PC-9 (cell line): ENCODE measurements at regions not wholly inside any gene's neighbourhood (a gene's known extent, or its start where the extent isn't known, plus 50 kb on each side); places are given as distances from the start of the nearest gene placed in this dataset.

Experiments used
- BruUV-seq: library from RNA; stranded (reverse); fragments of 400-500 nt; replicated peaks from 2 replicates; lab custom pipeline; 2021; lab: Mats Ljungman, UMichigan
- CTCF ChIA-PET: fragments of 300-600 bp; sonication (Branson Sonifier 250); formaldehyde crosslinking; loops from one replicate; lab custom pipeline; 2022; ENCODE audit warnings: antibody characterized with exemption; lab: Charles Lee
- POLR2A ChIA-PET: fragments of 300-600 bp; sonication (Branson Sonifier 250); formaldehyde crosslinking; loops from one replicate; lab custom pipeline; 2022; ENCODE audit warnings: antibody characterized with exemption; ENCODE audit not compliant: unreplicated experiment; lab: Charles Lee
- DNase-seq, 2 experiments: peaks; one replicate each; pipeline versions ENCODE4 v3.0.0 to v3.0.0-alpha.2; 2015 to 2022; ENCODE audit warnings: mixed read lengths in 1 of 2
- H2AFZ ChIP-seq: fragments of 200-600 bp; sonication (generic); 2 replicates; pipeline ENCODE4 v1.8.1; 2017; ENCODE audit warnings: antibody characterized with exemption
- H3F3A ChIP-seq: fragments of 200-600 bp; sonication (generic); 2 replicates; pipeline ENCODE4 v1.8.1; 2017; ENCODE audit warnings: antibody characterized with exemption, mild to moderate bottlenecking, low read depth; ENCODE audit not compliant: insufficient read depth
- H3K27ac ChIP-seq: fragments of 200-600 bp; sonication (generic); 2 replicates; pipeline ENCODE4 v1.6.1; 2016; ENCODE audit warnings: mixed run types
- H3K27me3 ChIP-seq: fragments of 200-600 bp; sonication (generic); 2 replicates; pipeline ENCODE4 v1.6.1; 2016; ENCODE audit warnings: low read depth, mixed run types; ENCODE audit not compliant: insufficient read depth
- H3K36me3 ChIP-seq: fragments of 200-600 bp; sonication (generic); 2 replicates; pipeline ENCODE4 v1.6.1; 2016; ENCODE audit warnings: low read depth, mixed run types
- H3K4me1 ChIP-seq: fragments of 200-600 bp; sonication (generic); replicated peaks from 2 replicates; pipeline ENCODE4 v1.6.1; 2016; ENCODE audit warnings: mixed run types; ENCODE audit not compliant: insufficient read depth
- H3K4me2 ChIP-seq: fragments of 200-600 bp; sonication (generic); 2 replicates; pipeline ENCODE4 v1.6.1; 2017; ENCODE audit warnings: mixed run types
- H3K4me3 ChIP-seq: fragments of 200-600 bp; sonication (generic); 2 replicates; pipeline ENCODE4 v1.6.1; 2016; ENCODE audit warnings: mixed run types
- H3K79me2 ChIP-seq: fragments of 200-600 bp; sonication (generic); 2 replicates; pipeline ENCODE4 v1.6.1; 2017; ENCODE audit warnings: low read depth, mixed run types
- H3K9me2 ChIP-seq: fragments of 200-600 bp; sonication (generic); 2 replicates; pipeline ENCODE4 v1.8.1; 2017; ENCODE audit warnings: mild to moderate bottlenecking; ENCODE audit not compliant: insufficient read depth
- H3K9me3 ChIP-seq: fragments of 200-600 bp; sonication (generic); 2 replicates; pipeline ENCODE4 v1.8.1; 2016; ENCODE audit warnings: low read depth; ENCODE audit not compliant: insufficient read depth
- H4K20me1 ChIP-seq: fragments of 200-600 bp; sonication (generic); 2 replicates; pipeline ENCODE4 v1.8.1; 2017; ENCODE audit not compliant: insufficient read depth
- EZH2 ChIP-seq: fragments of 200-600 bp; sonication (generic); IDR thresholded peaks from 2 replicates; pipeline ENCODE4 v1.8.0; 2017; ENCODE audit warnings: antibody characterized with exemption, low read depth
- intact Hi-C: fragments of 100-400 bp; cut with micrococcal nuclease; formaldehyde crosslinking; loops from one replicate; pipeline ENCODE4 v1.10.0; 2022; ENCODE audit not compliant: unreplicated experiment
- TF ChIP-seq, protein P1 (sequence below): fragments of 200-600 bp; sonication (generic); conservative IDR thresholded peaks from 2 replicates; pipeline ENCODE4 v1.6.1; 2017; ENCODE audit warnings: mixed run types, antibody characterized with exemption, mild to moderate bottlenecking, moderate library complexity

DNA sequence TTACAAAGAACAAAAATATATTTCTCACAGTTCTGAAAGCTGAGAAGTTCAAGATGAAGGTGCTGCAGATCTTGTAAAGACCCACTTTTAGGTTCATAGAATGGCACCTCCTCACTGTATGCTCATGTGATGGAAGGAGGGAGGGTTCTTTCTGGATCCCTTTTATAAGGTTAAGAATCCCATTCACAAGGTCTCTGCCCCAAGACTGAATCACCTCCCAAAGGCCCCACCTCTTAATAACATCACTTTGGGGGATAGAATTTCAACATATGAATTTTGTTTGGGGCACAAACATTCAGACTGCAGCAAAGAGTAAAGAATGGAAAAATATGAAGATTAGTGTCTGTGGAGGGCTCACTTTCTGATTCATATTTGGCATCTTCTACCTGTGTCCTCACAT is 77.1 kb upstream of the PRR16 start:
- Histone ChIP-seq H3K36me3 (no peaks in the 10 kb centered on the region), H3K4me1 (peaks cover 14% of the 10 kb centered on the region), H3K4me3 (no peak overlapping the region), H3K27ac (no peak overlapping the region), H4K20me1 (no peaks in the 10 kb centered on the region), H3K9me3 (no peaks in the 10 kb centered on the region), H3K9me2 (no peaks in the 10 kb centered on the region), H3K27me3 (no peaks in the 10 kb centered on the region), H2AFZ (no peak overlapping the region), H3F3A (no peaks in the 10 kb centered on the region), H3K4me2 (no peak overlapping the region), H3K79me2 (no peaks in the 10 kb centered on the region)
- no peak for TF ChIP-seq EZH2
- TF ChIP-seq, protein P1, sequence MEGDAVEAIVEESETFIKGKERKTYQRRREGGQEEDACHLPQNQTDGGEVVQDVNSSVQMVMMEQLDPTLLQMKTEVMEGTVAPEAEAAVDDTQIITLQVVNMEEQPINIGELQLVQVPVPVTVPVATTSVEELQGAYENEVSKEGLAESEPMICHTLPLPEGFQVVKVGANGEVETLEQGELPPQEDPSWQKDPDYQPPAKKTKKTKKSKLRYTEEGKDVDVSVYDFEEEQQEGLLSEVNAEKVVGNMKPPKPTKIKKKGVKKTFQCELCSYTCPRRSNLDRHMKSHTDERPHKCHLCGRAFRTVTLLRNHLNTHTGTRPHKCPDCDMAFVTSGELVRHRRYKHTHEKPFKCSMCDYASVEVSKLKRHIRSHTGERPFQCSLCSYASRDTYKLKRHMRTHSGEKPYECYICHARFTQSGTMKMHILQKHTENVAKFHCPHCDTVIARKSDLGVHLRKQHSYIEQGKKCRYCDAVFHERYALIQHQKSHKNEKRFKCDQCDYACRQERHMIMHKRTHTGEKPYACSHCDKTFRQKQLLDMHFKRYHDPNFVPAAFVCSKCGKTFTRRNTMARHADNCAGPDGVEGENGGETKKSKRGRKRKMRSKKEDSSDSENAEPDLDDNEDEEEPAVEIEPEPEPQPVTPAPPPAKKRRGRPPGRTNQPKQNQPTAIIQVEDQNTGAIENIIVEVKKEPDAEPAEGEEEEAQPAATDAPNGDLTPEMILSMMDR, result no peak
- CTCF ChIA-PET, result no interaction called here
- POLR2A ChIA-PET, result no interaction called here
- DNase-seq, result no peak
- intact Hi-C loops, result no loop called here
- BruUV-seq, result no TSS peak

DNA sequence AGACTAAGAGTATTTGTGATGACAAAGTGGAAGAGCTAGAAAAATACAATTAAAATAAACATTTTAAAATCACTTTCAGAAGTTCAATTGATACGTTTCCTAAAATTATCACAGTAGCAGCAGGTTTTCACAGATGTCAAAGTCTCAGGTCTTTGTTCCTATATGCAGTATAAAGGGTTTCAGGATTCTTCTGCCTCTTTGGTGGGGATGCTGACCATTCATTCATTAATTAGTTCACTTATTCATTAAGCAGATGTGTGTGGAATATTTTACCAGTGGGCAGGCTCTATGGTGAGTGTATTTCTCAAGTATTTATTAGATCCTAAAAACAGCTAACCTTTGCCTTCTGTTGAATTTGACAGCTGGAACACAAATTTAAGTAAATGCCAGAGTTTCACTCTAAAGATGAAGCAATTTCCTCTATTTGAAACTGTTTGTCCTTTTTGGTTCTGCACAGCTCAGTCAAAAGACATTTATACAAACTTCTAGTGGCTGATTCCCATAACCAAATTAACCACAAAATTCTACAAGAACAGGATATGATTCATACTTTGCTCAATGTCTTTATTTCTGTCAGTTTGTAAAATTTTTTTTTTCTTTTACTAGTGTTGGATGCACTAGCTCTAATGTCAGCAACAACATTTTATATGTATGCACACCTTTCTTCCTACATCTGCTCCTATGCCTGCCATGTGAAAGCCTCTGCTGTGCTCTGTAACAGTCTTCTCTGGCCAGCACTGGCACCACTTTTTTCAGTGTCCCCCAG is 75.9 kb upstream of the PRR16 start:
- no peaks in the 10 kb centered on the region for H3K79me2 ChIP-seq
- ChIA-PET POLR2A (no interaction called here), CTCF (no interaction called here)
- no TSS peak for BruUV-seq
- no peaks in the 10 kb centered on the region for H3K9me2 ChIP-seq
- no peak overlapping the region for H2AFZ ChIP-seq
- no peak overlapping the region for H3K4me3 ChIP-seq
- no peak overlapping the region for H3K4me2 ChIP-seq
- no peaks in the 10 kb centered on the region for H4K20me1 ChIP-seq
- DNase-seq, result no peak
- TF ChIP-seq, protein P1, result no peak
- TF ChIP-seq EZH2, result no peak
- H3K9me3 ChIP-seq, result no peaks in the 10 kb centered on the region
- peak overlapping the region; percentile 57 for H3K27ac ChIP-seq
- no peaks in the 10 kb centered on the region for H3K27me3 ChIP-seq
- no peaks in the 10 kb centered on the region for H3F3A ChIP-seq
- intact Hi-C loops, result no loop called here
- peaks cover 14% of the 10 kb centered on the region for H3K4me1 ChIP-seq
- H3K36me3 ChIP-seq, result no peaks in the 10 kb centered on the region

GRCh38 chr5:120394259-120394658 is 69.8 kb upstream of the PRR16 start:
- Histone ChIP-seq H3K4me3 (no peak overlapping the region), H3F3A (no peaks in the 10 kb centered on the region), H3K9me2 (no peaks in the 10 kb centered on the region), H2AFZ (no peak overlapping the region; the same call in 1 of the 2 replicates), H3K27me3 (no peaks in the 10 kb centered on the region), H3K4me2 (no peak overlapping the region), H4K20me1 (no peaks in the 10 kb centered on the region), H3K27ac (no peak overlapping the region), H3K79me2 (no peaks in the 10 kb centered on the region), H3K9me3 (no peaks in the 10 kb centered on the region), H3K4me1 (no peaks in the 10 kb centered on the region), H3K36me3 (no peaks in the 10 kb centered on the region)
- no TSS peak for BruUV-seq
- DNase-seq, result no peak
- ChIA-PET CTCF (no interaction called here), POLR2A (no interaction called here)
- TF ChIP-seq, protein P1, result peak; percentile 53
- TF ChIP-seq EZH2, result no peak
- intact Hi-C loops, result no loop called here
